PC-3 (cell line): ENCODE measurements at regions not wholly inside any gene's neighbourhood (a gene's known extent, or its start where the extent isn't known, plus 50 kb on each side); places are given as distances from the start of the nearest gene placed in this dataset.

Experiments
- ATAC-seq: fragments of 200-7000 bp; cut with Tn5 transposase; 2 replicates; pipeline ENCODE4 v1.9.1; 2020; ENCODE audit warnings: mild to moderate bottlenecking, moderate library complexity
- BruUV-seq: library from RNA; stranded (reverse); fragments of 400-500 nt; replicated peaks from 2 replicates; lab custom pipeline; 2021; lab: Mats Ljungman, UMichigan
- CTCF ChIA-PET: fragments of 300-600 bp; sonication (Branson Sonifier 250); formaldehyde crosslinking; loops from one replicate; lab custom pipeline; 2022; ENCODE audit warnings: antibody characterized with exemption; lab: Charles Lee
- POLR2A ChIA-PET: fragments of 300-600 bp; sonication (Branson Sonifier 250); formaldehyde crosslinking; loops from one replicate; lab custom pipeline; 2022; ENCODE audit warnings: antibody characterized with exemption; ENCODE audit not compliant: unreplicated experiment; lab: Charles Lee
- DNase-seq: peaks from one replicate; pipeline ENCODE4 v3.0.0-alpha.2; 2015
- H2AFZ ChIP-seq: fragments of 300-600 bp; sonication (generic); 2 replicates; pipeline ENCODE4 v1.6.0; 2016; ENCODE audit warnings: antibody characterized with exemption, low read length
- H3F3A ChIP-seq: fragments of 300-600 bp; sonication (generic); one replicate; pipeline ENCODE4 v1.6.0; 2017; ENCODE audit warnings: antibody characterized with exemption, low read length, control low read depth, mild to moderate bottlenecking; ENCODE audit not compliant: unreplicated experiment
- H3K27ac ChIP-seq: fragments of 300-600 bp; sonication (generic); 2 replicates; pipeline ENCODE4 v1.5.1; 2016; ENCODE audit warnings: mild to moderate bottlenecking, low read length
- H3K27me3 ChIP-seq: fragments of 300-600 bp; sonication (generic); 2 replicates; pipeline ENCODE4 v1.6.1; 2016; ENCODE audit warnings: low read length, mixed read lengths
- H3K36me3 ChIP-seq: fragments of 300-600 bp; sonication (generic); 2 replicates; pipeline ENCODE4 v1.6.1; 2016; ENCODE audit warnings: low read depth, mixed run types, low read length, mixed read lengths
- H3K4me1 ChIP-seq: fragments of 300-600 bp; sonication (generic); 2 replicates; pipeline ENCODE4 v1.5.1; 2016; ENCODE audit warnings: low read length; ENCODE audit not compliant: insufficient read depth
- H3K4me2 ChIP-seq: fragments of 300-600 bp; sonication (generic); 2 replicates; pipeline ENCODE4 v1.6.0; 2016; ENCODE audit warnings: low read length
- H3K4me3 ChIP-seq: fragments of 300-600 bp; sonication (generic); 2 replicates; pipeline ENCODE4 v1.5.1; 2016; ENCODE audit warnings: mild to moderate bottlenecking, low read length, mixed read lengths
- H3K79me2 ChIP-seq: fragments of 300-600 bp; sonication (generic); 2 replicates; pipeline ENCODE4 v1.6.1; 2017; ENCODE audit warnings: low read length, mixed read lengths
- H3K9ac ChIP-seq: fragments of 300-600 bp; sonication (generic); 2 replicates; pipeline ENCODE4 v1.6.0; 2016; ENCODE audit warnings: mild to moderate bottlenecking, low read length
- H3K9me2 ChIP-seq: fragments of 300-600 bp; sonication (generic); replicated peaks from 2 replicates; pipeline ENCODE4 v1.6.1; 2016; ENCODE audit warnings: mixed run types, low read length, mixed read lengths
- H3K9me3 ChIP-seq: fragments of 300-600 bp; sonication (generic); 2 replicates; pipeline ENCODE4 v1.6.1; 2016; ENCODE audit warnings: low read length, mixed read lengths
- H4K20me1 ChIP-seq: fragments of 300-600 bp; sonication (generic); 2 replicates; pipeline ENCODE4 v1.6.1; 2016; ENCODE audit warnings: low read length, mixed read lengths
- EZH2 ChIP-seq: fragments of 300-600 bp; sonication (generic); IDR thresholded peaks from one replicate; pipeline ENCODE4 v1.6.1; 2017; ENCODE audit warnings: antibody characterized with exemption, mild to moderate bottlenecking, low read length; ENCODE audit not compliant: unreplicated experiment
- EZH2phosphoT487 ChIP-seq: fragments of 300-600 bp; sonication (generic); IDR thresholded peaks from 2 replicates; pipeline ENCODE4 v1.6.1; 2018; ENCODE audit warnings: mild to moderate bottlenecking, antibody characterized with exemption, low read length, borderline replicate concordance
- intact Hi-C: fragments of 100-400 bp; cut with micrococcal nuclease; formaldehyde crosslinking; loops from 2 replicates; pipeline ENCODE4 v1.9.0; 2023
- TF ChIP-seq, protein P1 (sequence below): fragments of 300-600 bp; sonication (generic); conservative IDR thresholded peaks from 2 replicates; pipeline ENCODE4 v1.5.1; 2017; ENCODE audit warnings: antibody characterized with exemption, low read depth, mild to moderate bottlenecking, low read length

DNA sequence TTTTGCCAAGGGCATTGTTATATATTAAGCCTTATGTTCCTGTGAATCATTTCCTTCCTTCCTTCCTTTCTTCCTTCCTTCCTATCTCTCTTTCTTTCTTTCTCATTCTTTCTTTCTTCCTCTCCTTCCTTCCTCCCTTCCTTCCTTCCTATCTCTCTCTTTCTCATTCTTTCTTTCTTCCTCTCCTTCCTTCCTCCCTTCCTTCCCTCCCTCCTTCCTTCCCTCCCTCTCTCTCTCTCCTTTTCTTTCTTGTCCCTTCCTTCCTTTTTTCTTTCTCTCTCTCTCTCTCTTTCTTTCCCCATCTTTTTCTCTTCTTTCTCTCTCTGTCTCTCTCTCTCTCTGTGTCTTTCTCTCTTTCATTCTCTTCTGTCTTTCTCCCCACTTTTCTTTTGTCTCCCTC, 226.6 kb downstream of the ETNK1 start:
- intact Hi-C loops: no loop called here
- DNase-seq (no peak), ATAC-seq (no peak)
- TF ChIP-seq EZH2: no peak
- no peak for TF ChIP-seq EZH2phosphoT487
- TF ChIP-seq, protein P1, sequence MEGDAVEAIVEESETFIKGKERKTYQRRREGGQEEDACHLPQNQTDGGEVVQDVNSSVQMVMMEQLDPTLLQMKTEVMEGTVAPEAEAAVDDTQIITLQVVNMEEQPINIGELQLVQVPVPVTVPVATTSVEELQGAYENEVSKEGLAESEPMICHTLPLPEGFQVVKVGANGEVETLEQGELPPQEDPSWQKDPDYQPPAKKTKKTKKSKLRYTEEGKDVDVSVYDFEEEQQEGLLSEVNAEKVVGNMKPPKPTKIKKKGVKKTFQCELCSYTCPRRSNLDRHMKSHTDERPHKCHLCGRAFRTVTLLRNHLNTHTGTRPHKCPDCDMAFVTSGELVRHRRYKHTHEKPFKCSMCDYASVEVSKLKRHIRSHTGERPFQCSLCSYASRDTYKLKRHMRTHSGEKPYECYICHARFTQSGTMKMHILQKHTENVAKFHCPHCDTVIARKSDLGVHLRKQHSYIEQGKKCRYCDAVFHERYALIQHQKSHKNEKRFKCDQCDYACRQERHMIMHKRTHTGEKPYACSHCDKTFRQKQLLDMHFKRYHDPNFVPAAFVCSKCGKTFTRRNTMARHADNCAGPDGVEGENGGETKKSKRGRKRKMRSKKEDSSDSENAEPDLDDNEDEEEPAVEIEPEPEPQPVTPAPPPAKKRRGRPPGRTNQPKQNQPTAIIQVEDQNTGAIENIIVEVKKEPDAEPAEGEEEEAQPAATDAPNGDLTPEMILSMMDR: no peak
- Histone ChIP-seq H4K20me1 (no peaks in the 10 kb centered on the region), H3K9ac (no peak overlapping the region), H3K27me3 (no peaks in the 10 kb centered on the region), H3K36me3 (no peaks in the 10 kb centered on the region), H3K4me1 (no peaks in the 10 kb centered on the region), H3K27ac (no peak overlapping the region), H3K9me3 (no peaks in the 10 kb centered on the region), H3K4me3 (no peak overlapping the region), H3F3A (no peaks in the 10 kb centered on the region), H2AFZ (no peak overlapping the region), H3K9me2 (no peaks in the 10 kb centered on the region), H3K4me2 (no peak overlapping the region), H3K79me2 (no peaks in the 10 kb centered on the region)
- POLR2A ChIA-PET: no interaction called here
- BruUV-seq: no TSS peak
- CTCF ChIA-PET: no interaction called here

DNA sequence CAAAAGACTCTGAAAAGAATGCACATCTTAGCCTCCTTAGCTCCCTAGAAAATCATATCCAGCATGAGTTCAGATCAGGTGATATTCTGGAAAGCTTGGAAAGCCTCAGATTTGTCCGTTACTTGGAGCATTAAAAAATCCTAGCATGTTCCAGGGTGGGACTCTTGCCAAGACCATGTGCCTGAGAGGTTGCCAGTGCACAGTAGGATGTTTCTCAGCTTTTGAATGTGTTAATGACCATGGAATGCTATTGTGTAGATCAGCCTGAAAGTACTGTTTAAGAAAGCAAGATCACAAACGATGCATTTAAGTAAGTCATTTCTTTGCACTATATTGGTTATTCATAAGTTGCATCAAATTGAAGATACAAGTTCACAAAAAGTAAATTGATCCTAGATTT, 230.5 kb downstream of the ETNK1 start:
- no peak for ATAC-seq
- CTCF ChIA-PET: no interaction called here

DNA sequence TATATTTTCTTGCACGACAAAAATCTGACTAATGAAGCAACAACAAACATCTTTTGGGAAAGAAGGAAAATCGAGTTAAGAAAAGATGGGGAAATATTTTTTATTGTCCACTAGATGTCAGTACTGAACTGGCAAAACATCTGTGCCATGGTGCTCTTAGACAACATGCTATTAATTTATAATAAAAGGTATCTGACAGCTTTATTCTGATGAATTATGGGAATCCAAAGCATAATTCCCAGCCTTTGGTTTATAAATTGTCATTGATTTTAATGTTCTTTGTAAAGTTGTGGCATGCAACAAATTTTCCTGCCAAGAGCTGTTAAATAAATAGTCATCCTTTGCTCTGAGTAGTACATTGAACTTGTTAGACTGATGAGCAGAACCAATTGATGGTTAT, 231.2 kb downstream of the ETNK1 start:
- H3K4me2 ChIP-seq: no peak overlapping the region
- H3K9ac ChIP-seq: no peak overlapping the region
- TF ChIP-seq EZH2: no peak
- TF ChIP-seq EZH2phosphoT487: no peak
- TF ChIP-seq, protein P1: peak; percentile 62
- intact Hi-C loops: no loop called here
- no peaks in the 10 kb centered on the region for H3K27me3 ChIP-seq
- no peaks in the 10 kb centered on the region for H3K4me1 ChIP-seq
- no peak for ATAC-seq
- H3K36me3 ChIP-seq: no peaks in the 10 kb centered on the region
- ChIA-PET POLR2A (no interaction called here), CTCF (no interaction called here)
- no peaks in the 10 kb centered on the region for H3F3A ChIP-seq
- no peak overlapping the region for H3K27ac ChIP-seq
- no peaks in the 10 kb centered on the region for H3K79me2 ChIP-seq
- H3K9me2 ChIP-seq: no peaks in the 10 kb centered on the region
- no peak overlapping the region for H2AFZ ChIP-seq
- no peaks in the 10 kb centered on the region for H3K9me3 ChIP-seq
- DNase-seq: peak; percentile 28
- no peaks in the 10 kb centered on the region for H4K20me1 ChIP-seq
- no TSS peak for BruUV-seq
- H3K4me3 ChIP-seq: no peak overlapping the region

More for the DNA sequence above, 230.5 kb downstream of the ETNK1 start:
- Histone ChIP-seq H3K4me3 (no peak overlapping the region), H3K27me3 (no peaks in the 10 kb centered on the region), H3K27ac (no peak overlapping the region), H3K9me3 (no peaks in the 10 kb centered on the region), H3K4me1 (no peaks in the 10 kb centered on the region), H3K9me2 (no peaks in the 10 kb centered on the region), H3K36me3 (no peaks in the 10 kb centered on the region), H3K79me2 (no peaks in the 10 kb centered on the region), H2AFZ (no peak overlapping the region), H4K20me1 (no peaks in the 10 kb centered on the region), H3K9ac (no peak overlapping the region), H3K4me2 (no peak overlapping the region), H3F3A (no peaks in the 10 kb centered on the region)
- BruUV-seq: no TSS peak
- POLR2A ChIA-PET: no interaction called here
- TF ChIP-seq, protein P1: no peak
- no peak for TF ChIP-seq EZH2
- no peak for TF ChIP-seq EZH2phosphoT487
- no peak for DNase-seq
- intact Hi-C loops: no loop called here
